CMK (cell line): ENCODE measurements at regions not wholly inside any gene's neighbourhood (a gene's known extent, or its start where the extent isn't known, plus 50 kb on each side); places are given as distances from the start of the nearest gene placed in this dataset.

ENCODE experiments used
- DNase-seq: peaks from one replicate; pipeline ENCODE4 v3.0.0-alpha.2; 2010; ENCODE audit warnings: low read depth

- peak; percentile 12 for DNase-seq
Measured at GRCh38 chr11:70742553-70743291, 344.4 kb downstream of the CTTN start.

- no peak for DNase-seq
Measured at GRCh38 chr11:70743329-70743728, 345.0 kb downstream of the CTTN start.

GRCh38 chr11:70743941-70744351 lies 345.6 kb downstream of the CTTN start:
- no peak for DNase-seq

- no peak for DNase-seq
Measured at GRCh38 chr11:70744396-70745185, 346.3 kb downstream of the CTTN start.

GRCh38 chr11:70745451-70745850 lies 347.1 kb downstream of the CTTN start:
- no peak for DNase-seq

GRCh38 chr11:70745941-70746340 lies 347.6 kb downstream of the CTTN start:
- DNase-seq: no peak

GRCh38 chr11:70746351-70746750 lies 348.0 kb downstream of the CTTN start:
- DNase-seq: no peak

- DNase-seq: no peak
Measured at GRCh38 chr11:70747285-70747684, 349.0 kb downstream of the CTTN start.

GRCh38 chr11:70747921-70748320 lies 349.6 kb downstream of the CTTN start:
- DNase-seq: no peak

GRCh38 chr11:70751142-70751734 lies 352.9 kb downstream of the CTTN start:
- DNase-seq: no peak

- peak; percentile 59 for DNase-seq
Measured at GRCh38 chr11:70755410-70756158, 357.3 kb downstream of the CTTN start.

- DNase-seq: no peak
Measured at GRCh38 chr11:70756341-70756740, 358.0 kb downstream of the CTTN start.

GRCh38 chr11:70756756-70757155 lies 358.4 kb downstream of the CTTN start:
- DNase-seq: no peak

GRCh38 chr11:70757241-70757640 lies 358.9 kb downstream of the CTTN start:
- no peak for DNase-seq

- no peak for DNase-seq
Measured at GRCh38 chr11:70758206-70758605, 359.9 kb downstream of the CTTN start.

- no peak for DNase-seq
Measured at GRCh38 chr11:70759846-70760245, 361.5 kb downstream of the CTTN start.

GRCh38 chr11:70760416-70761020 lies 362.2 kb downstream of the CTTN start:
- DNase-seq: no peak

GRCh38 chr11:70761094-70761907 lies 363.0 kb downstream of the CTTN start:
- no peak for DNase-seq

- no peak for DNase-seq
Measured at GRCh38 chr11:70761908-70762337, 363.6 kb downstream of the CTTN start.

- no peak for DNase-seq
Measured at GRCh38 chr11:70762810-70763209, 364.5 kb downstream of the CTTN start.

- no peak for DNase-seq
Measured at GRCh38 chr11:70763606-70764005, 365.3 kb downstream of the CTTN start.
